OCI-LY1 (cell line): ENCODE measurements at regions not wholly inside any gene's neighbourhood (a gene's known extent, or its start where the extent isn't known, plus 50 kb on each side); places are given as distances from the start of the nearest gene placed in this dataset.

ENCODE experiments used
- H2AFZ ChIP-seq: fragments of 200-600 bp; sonication (generic), shearing (Covaris generic); 2 replicates; pipeline ENCODE4 v1.6.0; 2014; ENCODE audit warnings: antibody characterized with exemption, mild to moderate bottlenecking, low read length
- H3F3A ChIP-seq: fragments of 200-600 bp; sonication (generic), shearing (Covaris generic); 2 replicates; pipeline ENCODE4 v1.6.0; 2014; ENCODE audit warnings: mild to moderate bottlenecking, antibody characterized with exemption, low read length, moderate library complexity; ENCODE audit not compliant: insufficient read depth
- H3K27ac ChIP-seq: fragments of 200-600 bp; sonication (generic); 2 replicates; pipeline ENCODE4 v1.5.1; 2014; ENCODE audit warnings: low read length, mixed run types, mild to moderate bottlenecking, low read depth; ENCODE audit not compliant: poor library complexity, severe bottlenecking
- H3K27me3 ChIP-seq: fragments of 200-600 bp; sonication (generic); 2 replicates; pipeline ENCODE4 v1.6.0; 2014; ENCODE audit warnings: antibody characterized with exemption, mild to moderate bottlenecking, low read length, moderate library complexity; ENCODE audit not compliant: insufficient read depth
- H3K36me3 ChIP-seq: fragments of 200-600 bp; sonication (generic); 2 replicates; pipeline ENCODE4 v1.6.1; 2014; ENCODE audit warnings: mild to moderate bottlenecking, antibody characterized with exemption, low read length, moderate library complexity, mixed read lengths; ENCODE audit not compliant: insufficient read depth
- H3K4me1 ChIP-seq: fragments of 200-600 bp; sonication (generic); 2 replicates; pipeline ENCODE4 v1.5.1; 2014; ENCODE audit warnings: mild to moderate bottlenecking, low read length, moderate library complexity; ENCODE audit not compliant: insufficient read depth, severe bottlenecking
- H3K4me2 ChIP-seq: fragments of 200-600 bp; sonication (generic), shearing (Covaris generic); 2 replicates; pipeline ENCODE4 v1.6.1; 2014; ENCODE audit warnings: low read length
- H3K4me3 ChIP-seq: fragments of 200-600 bp; sonication (generic); 2 replicates; pipeline ENCODE4 v1.5.1; 2014; ENCODE audit warnings: low read length, low read depth, mild to moderate bottlenecking, mixed read lengths; ENCODE audit not compliant: poor library complexity, severe bottlenecking
- H3K79me2 ChIP-seq: fragments of 200-600 bp; shearing (Covaris generic); 2 replicates; pipeline ENCODE4 v1.6.1; 2016; ENCODE audit warnings: mixed run types, low read length, mixed read lengths; ENCODE audit not compliant: insufficient read depth
- H3K9ac ChIP-seq: fragments of 200-600 bp; sonication (generic), shearing (Covaris generic); 2 replicates; pipeline ENCODE4 v1.6.1; 2014; ENCODE audit warnings: mild to moderate bottlenecking, low read length, mixed read lengths
- H3K9me2 ChIP-seq: fragments of 200-600 bp; sonication (generic), shearing (Covaris generic); 2 replicates; pipeline ENCODE4 v1.6.1; 2014; ENCODE audit warnings: low read depth, mild to moderate bottlenecking, low read length, mixed read lengths
- H3K9me3 ChIP-seq: fragments of 200-600 bp; shearing (Covaris generic); 2 replicates; pipeline ENCODE4 v1.6.1; 2014; ENCODE audit warnings: low read length, mixed read lengths
- H4K20me1 ChIP-seq: fragments of 200-600 bp; sonication (generic), shearing (Covaris generic); 2 replicates; pipeline ENCODE4 v1.6.0; 2016; ENCODE audit warnings: mild to moderate bottlenecking, low read length; ENCODE audit not compliant: insufficient read depth
- CTCF ChIP-seq: fragments of 200-600 bp; sonication (generic), shearing (Covaris generic); IDR thresholded peaks from 2 replicates; pipeline ENCODE4 v1.5.1; 2017; ENCODE audit warnings: mild to moderate bottlenecking, antibody characterized with exemption, low read length, moderate library complexity, mixed read lengths
- EZH2 ChIP-seq: fragments of 200-600 bp; sonication (generic), shearing (Covaris generic); IDR thresholded peaks from 2 replicates; pipeline ENCODE4 v1.8.0; 2017; ENCODE audit warnings: borderline replicate concordance, mixed run types, mild to moderate bottlenecking, antibody characterized with exemption, low read length, moderate library complexity, mixed read lengths

DNA sequence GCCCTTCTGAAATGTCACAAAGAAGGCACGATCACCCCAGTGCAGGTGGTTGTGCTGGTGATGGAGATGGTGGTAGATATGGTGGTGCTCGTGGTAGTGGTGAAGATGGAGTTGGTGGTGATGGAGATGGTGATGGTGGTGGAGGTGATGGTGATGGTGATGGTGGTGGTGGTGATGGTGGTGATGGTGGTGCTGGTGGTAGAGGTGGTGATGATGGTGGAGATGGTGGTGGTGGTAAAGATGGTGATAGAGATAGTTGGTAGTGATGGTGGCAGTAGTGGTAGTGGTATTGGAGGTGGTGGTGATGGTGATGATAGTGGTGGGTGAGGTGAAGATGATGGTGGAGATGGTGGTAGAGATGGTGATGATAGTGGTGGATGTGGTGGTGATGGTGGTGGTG lies 88.1 kb upstream of the SALL1 start:
- Histone ChIP-seq H3K9me2 (no peaks in the 10 kb centered on the region), H3K9me3 (no peaks in the 10 kb centered on the region), H3F3A (no peaks in the 10 kb centered on the region), H3K4me1 (no peaks in the 10 kb centered on the region), H3K9ac (no peak overlapping the region), H3K27ac (no peak overlapping the region), H3K4me3 (no peak overlapping the region), H3K27me3 (no peaks in the 10 kb centered on the region), H3K4me2 (no peak overlapping the region), H2AFZ (no peak overlapping the region), H3K36me3 (no peaks in the 10 kb centered on the region), H3K79me2 (no peaks in the 10 kb centered on the region), H4K20me1 (no peaks in the 10 kb centered on the region)
- TF ChIP-seq EZH2 = no peak
- TF ChIP-seq CTCF = no peak

DNA sequence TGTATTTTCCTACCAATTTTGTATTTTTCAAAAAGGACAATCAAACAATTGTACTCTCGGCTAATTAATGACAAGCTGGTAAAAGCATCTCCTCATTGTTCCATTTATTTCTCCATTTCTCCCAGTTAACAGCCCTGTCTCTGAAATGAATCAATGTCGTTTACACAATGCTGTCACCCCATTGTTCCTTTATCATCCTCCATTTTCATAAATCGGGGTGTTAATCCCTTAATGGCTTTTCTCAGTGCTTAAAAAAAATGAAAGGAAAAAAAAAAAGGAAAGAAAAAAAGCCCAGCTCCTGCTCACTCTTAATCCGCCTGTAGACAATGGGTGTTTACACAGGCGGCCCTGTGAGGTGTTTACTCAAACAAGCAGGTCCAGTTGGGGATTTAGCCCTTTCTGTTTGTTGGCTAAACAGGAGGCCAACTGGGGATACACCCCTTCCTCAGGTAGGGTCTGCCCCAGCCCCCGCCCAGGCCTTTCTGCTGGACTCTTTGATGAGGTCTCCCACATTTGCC lies 86.8 kb upstream of the SALL1 start:
- Histone ChIP-seq H3K36me3 (no peaks in the 10 kb centered on the region), H3K9me2 (no peaks in the 10 kb centered on the region), H3K9ac (no peak overlapping the region), H2AFZ (no peak overlapping the region), H3K4me1 (no peaks in the 10 kb centered on the region), H3K27ac (no peak overlapping the region), H3K79me2 (no peaks in the 10 kb centered on the region), H4K20me1 (no peaks in the 10 kb centered on the region), H3K4me2 (no peak overlapping the region), H3K4me3 (no peak overlapping the region), H3F3A (no peaks in the 10 kb centered on the region), H3K9me3 (no peaks in the 10 kb centered on the region), H3K27me3 (no peaks in the 10 kb centered on the region)
- TF ChIP-seq CTCF (no peak), EZH2 (no peak)

- Histone ChIP-seq H3K36me3 (no peaks in the 10 kb centered on the region), H3K9me3 (no peaks in the 10 kb centered on the region), H3K4me2 (no peak overlapping the region), H3K9ac (no peak overlapping the region), H2AFZ (no peak overlapping the region), H3K4me3 (no peak overlapping the region), H3K4me1 (no peaks in the 10 kb centered on the region), H3K79me2 (no peaks in the 10 kb centered on the region), H4K20me1 (no peaks in the 10 kb centered on the region), H3K27ac (no peak overlapping the region), H3K9me2 (no peaks in the 10 kb centered on the region), H3K27me3 (no peaks in the 10 kb centered on the region), H3F3A (no peaks in the 10 kb centered on the region)
- TF ChIP-seq EZH2 (no peak), CTCF (no peak)
Observed at GRCh38 chr16:51237207-51237606, 86.1 kb upstream of the SALL1 start.
